SK-N-SH (cell line): ENCODE measurements at regions not wholly inside any gene's neighbourhood (a gene's known extent, or its start where the extent isn't known, plus 50 kb on each side); places are given as distances from the start of the nearest gene placed in this dataset.
"Not testable (repeated sequence)": the region's sequence is repeated elsewhere in the genome, so short reads cannot be mapped to it uniquely, and the experiment has no call there.

Source experiments
- CHD2 ChIP-seq: fragments of 150-350 bp; IDR thresholded peaks from 2 replicates; pipeline ENCODE4 v1.6.1; 2018; ENCODE audit warnings: low read length; ENCODE audit not compliant: partially characterized antibody
- CTCF ChIP-seq: fragments of 200-600 bp; sonication (generic); IDR thresholded peaks from 2 replicates; pipeline ENCODE4 v1.6.1; 2017; ENCODE audit warnings: antibody characterized with exemption, mild to moderate bottlenecking, moderate library complexity
- EP300 ChIP-seq, 2 experiments: IDR thresholded peaks; 2 replicates each; pipeline versions ENCODE4 v1.4.0 to v1.6.1; 2012; ENCODE audit warnings: borderline replicate concordance in 1 of 2, low read depth in 1 of 2, low read length in 1 of 2
- EZH2phosphoT487 ChIP-seq: fragments of 200-600 bp; sonication (generic); IDR thresholded peaks from 2 replicates; pipeline ENCODE4 v1.6.1; 2017; ENCODE audit warnings: low read depth, mixed run types, mild to moderate bottlenecking, antibody characterized with exemption, moderate library complexity, borderline replicate concordance
- FOSL2 ChIP-seq: IDR thresholded peaks from 2 replicates; pipeline ENCODE4 v1.4.0; 2012; ENCODE audit warnings: low read depth, mild to moderate bottlenecking, moderate library complexity, borderline replicate concordance
- JUND ChIP-seq: IDR thresholded peaks from 2 replicates; pipeline ENCODE4 v1.4.0; 2012
- RAD21 ChIP-seq: IDR thresholded peaks from 2 replicates; pipeline ENCODE4 v1.6.1; 2012; ENCODE audit warnings: mild to moderate bottlenecking, low read length
- RCOR1 ChIP-seq: fragments of 150-350 bp; IDR thresholded peaks from 2 replicates; pipeline ENCODE4 v1.6.1; 2017; ENCODE audit warnings: antibody characterized with exemption, low read length
- REST ChIP-seq: IDR thresholded peaks from 2 replicates; pipeline ENCODE4 v1.6.1; 2012; ENCODE audit warnings: mild to moderate bottlenecking, low read depth, low read length, moderate library complexity
- SIN3A ChIP-seq: IDR thresholded peaks from 2 replicates; pipeline ENCODE4 v1.6.1; 2012; ENCODE audit warnings: low read depth, mild to moderate bottlenecking, low read length, moderate library complexity, borderline replicate concordance
- TAF1 ChIP-seq: IDR thresholded peaks from 2 replicates; pipeline ENCODE4 v1.6.1; 2012; ENCODE audit warnings: low read depth, mild to moderate bottlenecking, low read length, moderate library complexity, borderline replicate concordance
- TCF12 ChIP-seq: IDR thresholded peaks from 2 replicates; pipeline ENCODE4 v1.4.0; 2012
- USF2 ChIP-seq: fragments of 150-350 bp; IDR thresholded peaks from 2 replicates; pipeline ENCODE4 v1.6.1; 2017; ENCODE audit warnings: antibody characterized with exemption, low read length, low read depth, borderline replicate concordance

- TF ChIP-seq USF2; EZH2phosphoT487; CHD2; TAF1; CTCF; SIN3A; RAD21; TCF12; FOSL2; RCOR1; JUND; EP300 (IDR thresholded peaks at IDR 0.05; ENCODE audit: borderline replicate concordance in 1 of 2, low read depth in 1 of 2, low read length in 1 of 2); REST: not testable (repeated sequence)
These were observed 314.3 kb downstream of the NSUN3 start for GRCh38 chr3:94377123-94377696.
